GM13976 (cell line): ENCODE measurements at regions not wholly inside any gene's neighbourhood (a gene's known extent, or its start where the extent isn't known, plus 50 kb on each side); places are given as distances from the start of the nearest gene placed in this dataset.

ENCODE experiments used
- DNase-seq: peaks from one replicate; pipeline ENCODE4 v3.0.0; 2012; ENCODE audit warnings: low spot score
- in situ Hi-C: fragments of 300-500 bp; cut with MboI; formaldehyde crosslinking; loops from one replicate; pipeline ENCODE4 v1.12.0; 2022; ENCODE audit warnings: low sequenced_read_pairs, mixed read lengths, inconsistent platforms; ENCODE audit not compliant: unreplicated experiment
- TF ChIP-seq, protein P1 (sequence below): IDR thresholded peaks from 2 replicates; pipeline ENCODE4 v1.5.1; 2012; ENCODE audit warnings: borderline replicate concordance, mild to moderate bottlenecking; ENCODE audit not compliant: insufficient read depth; ENCODE audit errors: extremely low read depth, missing control alignments, control extremely low read depth

DNA sequence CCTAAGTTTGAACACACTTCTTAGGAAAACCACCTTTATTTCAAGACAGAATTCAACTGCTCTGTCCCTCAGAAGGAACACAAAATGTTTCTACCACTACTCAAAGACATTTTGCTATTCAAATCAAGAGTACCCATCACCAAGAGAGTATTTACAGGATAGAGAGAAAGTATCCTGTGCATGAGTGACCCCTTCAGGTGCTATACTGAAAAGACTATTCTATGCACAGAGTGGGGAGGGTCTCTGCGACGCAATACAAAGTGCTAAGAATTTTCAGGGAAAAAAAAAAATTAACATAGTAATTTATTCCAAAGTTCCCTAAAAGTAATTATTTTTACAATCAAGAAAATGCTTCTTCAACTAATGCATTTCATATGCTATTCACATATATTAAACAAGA is 346.4 kb upstream of the FAM241A start:
- TF ChIP-seq, protein P1, sequence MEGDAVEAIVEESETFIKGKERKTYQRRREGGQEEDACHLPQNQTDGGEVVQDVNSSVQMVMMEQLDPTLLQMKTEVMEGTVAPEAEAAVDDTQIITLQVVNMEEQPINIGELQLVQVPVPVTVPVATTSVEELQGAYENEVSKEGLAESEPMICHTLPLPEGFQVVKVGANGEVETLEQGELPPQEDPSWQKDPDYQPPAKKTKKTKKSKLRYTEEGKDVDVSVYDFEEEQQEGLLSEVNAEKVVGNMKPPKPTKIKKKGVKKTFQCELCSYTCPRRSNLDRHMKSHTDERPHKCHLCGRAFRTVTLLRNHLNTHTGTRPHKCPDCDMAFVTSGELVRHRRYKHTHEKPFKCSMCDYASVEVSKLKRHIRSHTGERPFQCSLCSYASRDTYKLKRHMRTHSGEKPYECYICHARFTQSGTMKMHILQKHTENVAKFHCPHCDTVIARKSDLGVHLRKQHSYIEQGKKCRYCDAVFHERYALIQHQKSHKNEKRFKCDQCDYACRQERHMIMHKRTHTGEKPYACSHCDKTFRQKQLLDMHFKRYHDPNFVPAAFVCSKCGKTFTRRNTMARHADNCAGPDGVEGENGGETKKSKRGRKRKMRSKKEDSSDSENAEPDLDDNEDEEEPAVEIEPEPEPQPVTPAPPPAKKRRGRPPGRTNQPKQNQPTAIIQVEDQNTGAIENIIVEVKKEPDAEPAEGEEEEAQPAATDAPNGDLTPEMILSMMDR = no peak
- DNase-seq = no peak

DNA sequence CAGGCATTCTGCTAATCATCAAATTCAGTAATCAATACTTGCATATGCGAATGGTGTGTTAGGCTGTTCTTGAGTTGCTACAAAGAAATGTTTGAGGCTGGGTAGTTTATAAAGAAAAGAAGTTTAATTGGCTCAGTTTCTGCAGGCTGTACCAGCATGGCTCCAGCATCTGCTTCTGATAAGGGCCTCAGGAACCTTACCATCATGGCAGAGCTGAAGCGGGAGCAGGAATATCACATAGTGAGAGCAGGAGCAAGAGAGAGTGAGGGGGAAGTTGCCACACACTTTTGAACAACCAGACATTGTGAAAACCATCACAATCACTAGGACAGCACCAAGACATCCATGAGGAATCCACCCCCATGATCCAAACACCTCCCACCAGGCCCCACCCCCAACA is 344.7 kb upstream of the FAM241A start:
- TF ChIP-seq, protein P1 = no peak
- in situ Hi-C loops = no loop called here
- DNase-seq = no peak

More for the DNA sequence above, 346.4 kb upstream of the FAM241A start:
- in situ Hi-C loops = no loop called here

DNA sequence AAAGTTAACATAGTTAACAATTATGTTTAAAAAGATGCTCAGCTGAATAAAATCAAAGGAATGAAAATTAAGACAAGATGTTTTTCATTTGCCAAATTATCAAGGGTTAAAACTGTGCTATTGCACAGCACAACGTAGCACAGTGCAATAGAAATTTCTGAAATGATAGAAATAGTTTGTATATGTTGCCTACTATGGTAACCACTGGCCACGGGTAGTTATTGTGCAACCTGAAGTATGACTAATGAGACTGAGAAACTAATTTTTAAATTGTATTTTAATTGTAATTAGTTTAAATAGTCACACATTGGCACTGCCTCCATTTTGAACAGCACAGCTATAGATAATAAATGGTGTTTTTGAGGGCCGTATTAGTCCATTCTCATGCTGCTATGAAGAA is 343.1 kb upstream of the FAM241A start:
- DNase-seq = no peak
- TF ChIP-seq, protein P1 = no peak
- in situ Hi-C loops = no loop called here

DNA sequence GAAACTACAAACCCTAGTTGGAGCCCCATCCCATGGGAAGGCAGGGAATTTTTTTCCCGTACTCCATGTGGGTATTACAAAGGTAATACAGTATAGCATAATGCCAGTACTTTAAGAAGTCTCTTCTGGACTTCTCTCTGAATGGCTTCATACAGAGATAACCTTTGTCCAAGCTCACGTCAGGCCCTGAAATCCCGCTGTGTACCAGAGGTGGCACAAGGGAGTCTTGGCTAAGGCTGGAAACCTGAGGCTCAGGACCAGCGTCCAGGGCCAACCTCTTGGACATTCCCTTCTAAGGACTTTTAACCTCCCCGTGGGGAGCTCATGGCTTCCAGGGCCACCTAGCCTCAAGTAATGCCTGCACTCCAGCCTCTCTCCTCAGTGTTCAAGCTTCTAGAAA is 338.9 kb upstream of the FAM241A start:
- TF ChIP-seq, protein P1 = no peak
- in situ Hi-C loops = no loop called here
- DNase-seq = no peak

DNA sequence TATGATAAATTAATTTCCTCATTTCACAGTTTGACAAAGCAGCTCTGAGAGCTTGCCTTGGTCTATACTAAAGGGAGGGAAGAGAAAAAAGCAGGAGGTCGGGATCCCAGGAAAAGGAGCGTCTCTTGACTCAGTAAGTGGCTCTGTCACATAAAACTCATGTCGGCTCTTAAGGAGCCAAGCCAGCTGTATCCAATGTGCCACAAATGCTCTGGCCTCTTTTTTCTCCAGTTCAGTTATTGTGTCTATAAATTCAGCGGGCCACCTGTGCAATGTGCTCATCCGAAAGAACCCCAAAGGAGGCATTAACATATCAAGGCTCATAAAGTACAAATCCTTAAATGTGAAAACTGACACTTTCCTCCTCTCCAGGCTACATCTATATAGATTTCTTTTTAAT is 337.7 kb upstream of the FAM241A start:
- in situ Hi-C loops = no loop called here
- TF ChIP-seq, protein P1 = no peak
- no peak for DNase-seq

DNA sequence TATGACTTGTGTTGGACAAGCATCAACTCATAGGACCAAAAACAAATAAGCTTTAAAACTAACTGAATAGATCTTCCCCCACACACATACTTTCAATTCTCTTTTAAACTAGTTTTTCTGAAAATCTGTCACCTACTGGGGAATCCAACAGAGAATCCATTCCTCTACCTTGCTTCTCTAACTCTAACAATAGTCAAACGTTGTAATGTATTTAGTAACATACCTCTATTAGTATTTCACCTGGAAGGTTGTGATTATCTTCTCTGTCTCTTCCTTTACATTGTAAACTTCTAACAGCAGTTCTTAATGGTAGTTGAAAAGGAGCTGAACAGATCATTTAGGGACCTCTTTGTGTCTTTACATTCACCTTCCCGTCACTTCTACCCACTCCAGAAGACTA is 337.1 kb upstream of the FAM241A start:
- in situ Hi-C loops = no loop called here
- no peak for DNase-seq
- TF ChIP-seq, protein P1 = no peak

DNA sequence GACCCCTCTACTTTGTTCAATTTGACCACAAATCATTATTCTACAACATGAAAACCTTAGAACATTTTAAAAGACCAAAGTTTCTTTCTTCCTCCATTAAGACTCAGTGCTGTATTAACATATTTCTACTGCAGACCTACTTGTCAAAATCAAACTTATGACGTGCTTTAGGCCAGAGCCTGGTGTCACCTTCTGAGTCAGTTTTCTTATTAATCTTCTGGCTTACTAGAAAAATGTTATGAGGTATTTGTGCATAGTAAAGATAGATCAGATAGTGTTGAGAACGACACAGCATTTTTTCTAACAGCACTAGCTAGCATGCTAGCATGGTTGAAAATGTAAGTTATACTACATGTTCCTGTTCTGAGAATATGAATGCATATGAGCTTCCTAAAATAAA is 333.6 kb upstream of the FAM241A start:
- in situ Hi-C loops = no loop called here
- no peak for DNase-seq
- TF ChIP-seq, protein P1 = no peak
